Stimulated activated naive CD8-positive, alpha-beta T cell treated with anti-CD3 and anti-CD28 coated beads, Interleukin-15, amount 100 ng/mL, for 72 hours (primary cell): ENCODE measurements at regions not wholly inside any gene's neighbourhood (a gene's known extent, or its start where the extent isn't known, plus 50 kb on each side); places are given as distances from the start of the nearest gene placed in this dataset.
"Not testable (repeated sequence)": the region's sequence is repeated elsewhere in the genome, so short reads cannot be mapped to it uniquely, and the experiment has no call there.

Experiments used
- ATAC-seq: fragments of 150-1000 bp; cut with Tn5 transposase; 2 replicates; pipeline ENCODE4 v1.10.0; 2021; ENCODE audit warnings: mild to moderate bottlenecking, moderate library complexity
- DNase-seq, 2 donors: peaks; one replicate each; pipeline ENCODE4 v3.0.0; 2021 to 2022
- H3K27ac Mint-ChIP-seq, 2 donors: one replicate each; pipeline ENCODE4 v1.8.0; 2022; ENCODE audit warnings: mild to moderate bottlenecking in 2 of 2, mixed read lengths in 2 of 2, moderate library complexity in 2 of 2
- H3K27me3 Mint-ChIP-seq: one replicate; pipeline ENCODE4 v1.8.0; 2022; ENCODE audit warnings: mixed read lengths
- H3K4me1 Mint-ChIP-seq: one replicate; pipeline ENCODE4 v1.8.0; 2022; ENCODE audit warnings: mild to moderate bottlenecking, mixed read lengths
- H3K4me3 Mint-ChIP-seq, 2 donors: one replicate each; pipeline ENCODE4 v1.8.0; 2022; ENCODE audit warnings: mild to moderate bottlenecking in 2 of 2, mixed read lengths in 2 of 2, moderate library complexity in 1 of 2
- H3K9me3 Mint-ChIP-seq, 2 donors: one replicate each; pipeline ENCODE4 v1.8.0; 2022; ENCODE audit warnings: mixed read lengths in 2 of 2

GRCh38 chr6:115594891-115595290, 465.8 kb downstream of the FRK start:
- H3K27ac Mint-ChIP-seq, result no peak overlapping the region
- H3K4me1 Mint-ChIP-seq, result no peaks in the 10 kb centered on the region
- no peak for ATAC-seq
- peaks cover 13 to 14% of the 10 kb centered on the region in 2 donors for H3K9me3 Mint-ChIP-seq
- H3K4me3 Mint-ChIP-seq, result no peak overlapping the region
- no peaks in the 10 kb centered on the region for H3K27me3 Mint-ChIP-seq
- DNase-seq, result no peak

- no peak for DNase-seq
- peaks cover 0 to 17% of the 10 kb centered on the region in 2 donors for H3K9me3 Mint-ChIP-seq
- H3K27ac Mint-ChIP-seq, result no peak overlapping the region
Measured at GRCh38 chr6:115592025-115592424, 468.7 kb downstream of the FRK start.

GRCh38 chr6:115589072-115589471, 471.6 kb downstream of the FRK start:
- not testable (repeated sequence) for H3K4me1 Mint-ChIP-seq, H3K27me3 Mint-ChIP-seq, H3K27ac Mint-ChIP-seq, ATAC-seq, DNase-seq, H3K4me3 Mint-ChIP-seq
- H3K9me3 Mint-ChIP-seq, result peaks cover 0 to 17% of the 10 kb centered on the region in 2 donors

More at GRCh38 chr6:115592025-115592424, 468.7 kb downstream of the FRK start:
- Mint-ChIP-seq H3K4me3 (no peak overlapping the region), H3K4me1 (no peaks in the 10 kb centered on the region), H3K27me3 (no peaks in the 10 kb centered on the region)
- no peak for ATAC-seq

GRCh38 chr6:115583290-115583689, 477.4 kb downstream of the FRK start:
- H3K9me3 Mint-ChIP-seq, result peaks cover 3 to 8% of the 10 kb centered on the region in 2 donors
- H3K4me3 Mint-ChIP-seq, result no peak overlapping the region
- no peak overlapping the region for H3K27ac Mint-ChIP-seq
- H3K27me3 Mint-ChIP-seq, result no peaks in the 10 kb centered on the region
- DNase-seq (no peak), ATAC-seq (no peak)
- no peaks in the 10 kb centered on the region for H3K4me1 Mint-ChIP-seq

GRCh38 chr6:115582386-115582785, 478.3 kb downstream of the FRK start:
- DNase-seq (no peak), ATAC-seq (no peak)
- Mint-ChIP-seq H3K4me3 (no peak overlapping the region), H3K9me3 (peaks cover 0 to 3% of the 10 kb centered on the region in 2 donors), H3K27me3 (no peaks in the 10 kb centered on the region), H3K27ac (no peak overlapping the region), H3K4me1 (no peaks in the 10 kb centered on the region)

- not testable (repeated sequence) for ATAC-seq, H3K27me3 Mint-ChIP-seq, H3K4me1 Mint-ChIP-seq, H3K27ac Mint-ChIP-seq, H3K9me3 Mint-ChIP-seq, H3K4me3 Mint-ChIP-seq, DNase-seq
Measured at GRCh38 chr6:115579565-115579964, 481.1 kb downstream of the FRK start.

GRCh38 chr6:115577270-115577669, 483.4 kb downstream of the FRK start:
- no peaks in the 10 kb centered on the region for H3K4me1 Mint-ChIP-seq
- ATAC-seq (no peak), DNase-seq (no peak)
- H3K27me3 Mint-ChIP-seq, result no peaks in the 10 kb centered on the region
- no peak overlapping the region for H3K4me3 Mint-ChIP-seq
- no peak overlapping the region for H3K27ac Mint-ChIP-seq
- H3K9me3 Mint-ChIP-seq, result peaks cover 0 to 3% of the 10 kb centered on the region in 2 donors

- no peak for ATAC-seq
- Mint-ChIP-seq H3K27ac (no peak overlapping the region), H3K4me1 (no peaks in the 10 kb centered on the region), H3K27me3 (no peaks in the 10 kb centered on the region), H3K4me3 (no peak overlapping the region), H3K9me3 (no peaks in the 10 kb centered on the region)
- DNase-seq, result no peak
Measured at GRCh38 chr6:115575285-115575684, 485.4 kb downstream of the FRK start.

GRCh38 chr6:115573861-115574260, 486.8 kb downstream of the FRK start:
- no peaks in the 10 kb centered on the region for H3K9me3 Mint-ChIP-seq
- H3K27me3 Mint-ChIP-seq, result no peaks in the 10 kb centered on the region
- ATAC-seq (no peak), DNase-seq (no peak)
- H3K4me3 Mint-ChIP-seq, result no peak overlapping the region
- no peaks in the 10 kb centered on the region for H3K4me1 Mint-ChIP-seq
- no peak overlapping the region for H3K27ac Mint-ChIP-seq

GRCh38 chr6:115570331-115570730, 490.4 kb downstream of the FRK start:
- ATAC-seq, result no peak
- DNase-seq, result no peak
- Mint-ChIP-seq H3K4me3 (no peak overlapping the region), H3K27ac (no peak overlapping the region), H3K9me3 (peaks cover 0 to 10% of the 10 kb centered on the region in 2 donors), H3K4me1 (no peaks in the 10 kb centered on the region), H3K27me3 (no peaks in the 10 kb centered on the region)

GRCh38 chr6:115554060-115554459, 506.6 kb downstream of the FRK start:
- Mint-ChIP-seq H3K4me1 (no peaks in the 10 kb centered on the region), H3K27me3 (no peaks in the 10 kb centered on the region), H3K27ac (no peak overlapping the region), H3K4me3 (no peak overlapping the region), H3K9me3 (peaks cover 5 to 7% of the 10 kb centered on the region in 2 donors)
- no peak for DNase-seq
- ATAC-seq, result no peak

GRCh38 chr6:115551527-115551926, 509.2 kb downstream of the FRK start:
- ATAC-seq, result no peak
- no peak overlapping the region for H3K27ac Mint-ChIP-seq
- H3K4me3 Mint-ChIP-seq, result no peak overlapping the region
- peaks cover 8 to 21% of the 10 kb centered on the region in 2 donors for H3K9me3 Mint-ChIP-seq
- no peak for DNase-seq
- H3K27me3 Mint-ChIP-seq, result no peaks in the 10 kb centered on the region
- H3K4me1 Mint-ChIP-seq, result no peaks in the 10 kb centered on the region

GRCh38 chr6:115545672-115545986, 515.1 kb downstream of the FRK start:
- Mint-ChIP-seq H3K27me3 (no peaks in the 10 kb centered on the region), H3K9me3 (peaks cover 6 to 18% of the 10 kb centered on the region in 2 donors)
- no peak for ATAC-seq

GRCh38 chr6:115544765-115545671, 515.7 kb downstream of the FRK start:
- ATAC-seq (no peak), DNase-seq (no peak)
- Mint-ChIP-seq H3K9me3 (peaks cover 5 to 15% of the 10 kb centered on the region in 2 donors), H3K4me1 (no peaks in the 10 kb centered on the region), H3K27me3 (no peaks in the 10 kb centered on the region), H3K4me3 (no peak overlapping the region), H3K27ac (no peak overlapping the region)

More at GRCh38 chr6:115545672-115545986, 515.1 kb downstream of the FRK start:
- Mint-ChIP-seq H3K27ac (no peak overlapping the region), H3K4me3 (no peak overlapping the region), H3K4me1 (no peaks in the 10 kb centered on the region)
- no peak for DNase-seq

GRCh38 chr6:115540077-115540869, 520.4 kb downstream of the FRK start:
- Mint-ChIP-seq H3K9me3 (no peaks in the 10 kb centered on the region), H3K27me3 (no peaks in the 10 kb centered on the region), H3K4me1 (no peaks in the 10 kb centered on the region), H3K27ac (no peak overlapping the region), H3K4me3 (no peak overlapping the region)
- DNase-seq (no peak), ATAC-seq (no peak)

- no peak overlapping the region for H3K27ac Mint-ChIP-seq
- DNase-seq (no peak), ATAC-seq (no peak)
- H3K27me3 Mint-ChIP-seq, result no peaks in the 10 kb centered on the region
- H3K4me1 Mint-ChIP-seq, result no peaks in the 10 kb centered on the region
- H3K4me3 Mint-ChIP-seq, result no peak overlapping the region
- peaks cover 0 to 6% of the 10 kb centered on the region in 2 donors for H3K9me3 Mint-ChIP-seq
Measured at GRCh38 chr6:115539531-115539930, 521.2 kb downstream of the FRK start.
